ENCODE measurements at regions not wholly inside any gene's neighbourhood (a gene's known extent, or its start where the extent isn't known, plus 50 kb on each side); places are given as distances from the start of the nearest gene placed in this dataset.

- TF ChIP-seq CTCF (IDR thresholded peaks at IDR 0.05; ENCODE audit: low read depth, low read length) (no peak), EZH2phosphoT487 (IDR thresholded peaks at IDR 0.05; ENCODE audit: low read depth) (no peak)
Observed at GRCh38 chr11:90698238-90698637, 475.4 kb upstream of the CHORDC1 start.
